Ovary (tissue), 3 donors: ENCODE measurements at regions not wholly inside any gene's neighbourhood (a gene's known extent, or its start where the extent isn't known, plus 50 kb on each side); places are given as distances from the start of the nearest gene placed in this dataset.

ENCODE experiments used
- POLR2A ChIP-seq: fragments of 450-650 bp; IDR thresholded peaks from one replicate; pipeline ENCODE4 v1.6.1; 2017; ENCODE audit warnings: antibody characterized with exemption, mild to moderate bottlenecking, moderate library complexity
- TF ChIP-seq, protein P1 (sequence below), 3 donors: fragments of 450-650 bp in 2 of 3; fragments of 200-600 bp in 1 of 3; IDR thresholded peaks; one replicate each; pipeline versions ENCODE4 v1.5.1 to v1.8.0; 2016 to 2022; ENCODE audit warnings: antibody characterized with exemption in 3 of 3, mild to moderate bottlenecking in 1 of 3
- donor health status: DM: no; HTN: no; CAD: no.

DNA sequence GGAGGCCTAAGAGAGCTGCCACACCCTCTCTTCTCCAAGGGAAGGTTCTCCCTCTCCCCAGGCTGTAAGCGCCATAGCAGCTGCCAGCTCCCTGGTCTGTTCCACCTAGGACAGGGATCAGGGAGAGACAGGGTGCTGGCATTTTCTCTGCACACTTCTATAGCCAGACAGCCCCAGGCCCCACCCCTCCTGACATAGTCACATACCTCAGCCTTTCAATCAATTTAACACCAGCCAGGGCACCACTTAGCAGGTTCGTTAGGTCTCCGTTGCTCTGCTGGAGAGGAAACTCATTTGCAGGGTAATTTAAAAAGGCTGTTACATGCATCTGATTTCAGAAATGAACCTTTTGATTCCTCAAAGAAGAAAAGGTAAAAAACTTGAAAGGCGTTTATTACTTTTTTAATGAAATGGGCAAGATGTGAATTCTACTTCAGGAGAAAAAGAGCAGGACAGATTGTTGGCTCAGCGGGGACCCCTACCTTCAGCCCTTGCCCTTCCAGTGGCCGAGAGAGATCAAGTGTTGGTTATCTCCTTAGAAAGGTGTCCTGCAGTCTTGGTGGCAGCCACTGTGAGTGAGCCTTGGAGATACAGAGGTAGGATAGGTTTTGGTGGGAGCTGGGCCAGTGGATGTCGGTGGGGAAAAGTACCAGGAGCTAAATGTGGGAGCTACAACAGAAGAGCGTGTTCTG is 180.5 kb upstream of the GALNT17 start:
- TF ChIP-seq POLR2A, result no peak
- TF ChIP-seq, protein P1, sequence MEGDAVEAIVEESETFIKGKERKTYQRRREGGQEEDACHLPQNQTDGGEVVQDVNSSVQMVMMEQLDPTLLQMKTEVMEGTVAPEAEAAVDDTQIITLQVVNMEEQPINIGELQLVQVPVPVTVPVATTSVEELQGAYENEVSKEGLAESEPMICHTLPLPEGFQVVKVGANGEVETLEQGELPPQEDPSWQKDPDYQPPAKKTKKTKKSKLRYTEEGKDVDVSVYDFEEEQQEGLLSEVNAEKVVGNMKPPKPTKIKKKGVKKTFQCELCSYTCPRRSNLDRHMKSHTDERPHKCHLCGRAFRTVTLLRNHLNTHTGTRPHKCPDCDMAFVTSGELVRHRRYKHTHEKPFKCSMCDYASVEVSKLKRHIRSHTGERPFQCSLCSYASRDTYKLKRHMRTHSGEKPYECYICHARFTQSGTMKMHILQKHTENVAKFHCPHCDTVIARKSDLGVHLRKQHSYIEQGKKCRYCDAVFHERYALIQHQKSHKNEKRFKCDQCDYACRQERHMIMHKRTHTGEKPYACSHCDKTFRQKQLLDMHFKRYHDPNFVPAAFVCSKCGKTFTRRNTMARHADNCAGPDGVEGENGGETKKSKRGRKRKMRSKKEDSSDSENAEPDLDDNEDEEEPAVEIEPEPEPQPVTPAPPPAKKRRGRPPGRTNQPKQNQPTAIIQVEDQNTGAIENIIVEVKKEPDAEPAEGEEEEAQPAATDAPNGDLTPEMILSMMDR (IDR thresholded peaks at IDR 0.05), result no peak
